ENCODE measurements at regions not wholly inside any gene's neighbourhood (a gene's known extent, or its start where the extent isn't known, plus 50 kb on each side); places are given as distances from the start of the nearest gene placed in this dataset.
"Not testable (repeated sequence)": the region's sequence is repeated elsewhere in the genome, so short reads cannot be mapped to it uniquely, and the experiment has no call there.

DNA sequence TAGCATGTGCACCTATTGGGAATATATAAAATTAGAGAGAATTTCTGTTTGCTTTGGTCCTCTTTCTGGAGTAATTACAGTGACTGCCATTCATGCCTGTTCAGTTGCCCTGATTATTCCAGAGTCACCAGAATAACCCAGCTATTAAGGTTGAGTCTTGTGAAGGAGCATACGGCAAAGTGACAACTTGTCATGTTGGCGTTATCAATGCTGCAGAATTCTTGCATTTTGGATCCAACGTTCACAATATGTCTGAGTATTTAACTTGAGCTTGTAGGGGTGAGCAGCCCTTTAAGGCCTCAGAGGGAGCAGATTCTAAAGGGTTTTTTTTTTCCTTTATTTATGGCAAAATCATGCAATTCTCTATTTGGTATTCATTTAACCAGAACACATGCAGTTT, 419.4 kb upstream of the MGMT start:
- DNase-seq (ENCODE audit: low read depth in 1 of 2, low spot score in 1 of 2) = no peak

DNA sequence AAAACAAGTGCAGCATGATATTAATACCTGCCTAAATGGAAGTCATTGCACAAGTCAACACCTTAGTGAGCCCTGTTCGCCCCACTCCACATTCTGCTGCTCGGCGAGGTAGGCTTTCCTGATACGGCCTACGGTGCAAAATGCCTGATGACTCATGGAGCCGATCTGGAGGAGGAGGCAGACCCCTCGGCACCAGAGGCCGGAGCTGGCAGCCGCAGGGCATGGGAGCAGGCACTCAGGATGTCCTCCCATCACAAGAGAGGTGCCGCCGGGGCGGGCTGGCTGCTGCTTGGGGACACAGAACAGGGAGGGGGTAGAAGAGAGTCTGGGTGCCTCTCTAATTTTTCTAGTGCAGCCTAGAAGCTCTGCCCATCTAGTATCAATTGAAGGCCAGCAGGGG, 418.5 kb upstream of the MGMT start:
- no peak for DNase-seq (ENCODE audit: low read depth in 1 of 2, low spot score in 1 of 2)

DNA sequence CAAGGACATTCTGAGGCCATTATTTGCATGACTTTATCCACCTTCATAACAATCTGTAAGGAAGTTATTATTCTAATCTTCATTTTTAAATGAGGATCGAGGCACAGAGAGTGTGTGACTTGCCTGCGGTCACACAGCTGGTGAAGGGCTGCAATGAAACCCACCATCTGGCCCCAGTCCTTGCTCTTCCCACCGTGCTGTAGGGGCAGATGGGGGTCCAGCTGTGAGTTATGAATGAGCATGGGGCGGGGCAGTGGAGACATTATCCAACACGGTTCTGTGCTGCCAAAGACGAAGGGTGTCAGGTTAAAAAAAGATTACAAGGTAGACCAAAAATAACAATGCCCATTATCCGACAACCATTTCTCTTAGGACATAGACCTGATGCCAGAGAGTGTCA, 417.5 kb upstream of the MGMT start:
- no peak for DNase-seq (ENCODE audit: low read depth in 1 of 2, low spot score in 1 of 2)

DNA sequence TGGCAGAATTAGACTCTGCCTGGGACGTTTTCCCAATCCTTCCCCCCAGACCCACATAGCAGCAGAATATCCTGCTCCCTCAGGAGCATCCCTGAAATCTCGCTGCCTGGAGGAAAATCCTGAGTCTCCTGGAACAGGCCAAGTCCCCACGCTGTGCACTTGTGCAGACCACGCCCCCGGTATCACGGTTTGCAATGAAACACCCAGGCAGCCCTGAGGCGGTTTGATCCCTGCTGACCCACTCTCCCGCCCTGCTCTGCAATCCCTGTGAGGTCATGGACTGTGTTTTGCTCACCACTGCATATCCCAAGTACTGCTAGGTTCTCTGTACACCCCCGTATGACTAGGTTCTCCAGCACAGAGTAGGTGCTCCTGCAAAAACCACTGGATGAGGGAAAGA, 411.8 kb upstream of the MGMT start:
- DNase-seq (ENCODE audit: low read depth in 1 of 2, low spot score in 1 of 2) = no peak

DNA sequence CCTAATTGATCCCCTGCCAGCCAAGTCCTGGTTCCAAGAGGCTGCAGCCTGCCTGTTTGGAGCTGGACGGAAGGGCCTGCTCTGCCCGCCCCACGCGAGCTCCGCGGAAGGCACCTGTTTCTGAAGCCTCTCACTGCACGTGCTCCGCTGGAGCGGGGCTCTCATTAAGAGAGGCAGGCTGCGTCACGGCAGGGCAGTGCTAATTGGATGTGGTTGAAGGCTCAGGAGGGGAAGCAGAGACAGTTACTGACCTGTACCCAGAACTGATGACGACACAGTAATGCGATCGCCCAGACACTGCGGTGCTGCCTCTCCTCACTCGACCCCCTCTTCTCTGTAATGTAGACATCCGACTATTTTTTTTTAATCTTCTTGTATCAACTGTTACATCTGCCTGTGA, 411.1 kb upstream of the MGMT start:
- DNase-seq (ENCODE audit: low read depth in 1 of 2, low spot score in 1 of 2) = no peak

DNA sequence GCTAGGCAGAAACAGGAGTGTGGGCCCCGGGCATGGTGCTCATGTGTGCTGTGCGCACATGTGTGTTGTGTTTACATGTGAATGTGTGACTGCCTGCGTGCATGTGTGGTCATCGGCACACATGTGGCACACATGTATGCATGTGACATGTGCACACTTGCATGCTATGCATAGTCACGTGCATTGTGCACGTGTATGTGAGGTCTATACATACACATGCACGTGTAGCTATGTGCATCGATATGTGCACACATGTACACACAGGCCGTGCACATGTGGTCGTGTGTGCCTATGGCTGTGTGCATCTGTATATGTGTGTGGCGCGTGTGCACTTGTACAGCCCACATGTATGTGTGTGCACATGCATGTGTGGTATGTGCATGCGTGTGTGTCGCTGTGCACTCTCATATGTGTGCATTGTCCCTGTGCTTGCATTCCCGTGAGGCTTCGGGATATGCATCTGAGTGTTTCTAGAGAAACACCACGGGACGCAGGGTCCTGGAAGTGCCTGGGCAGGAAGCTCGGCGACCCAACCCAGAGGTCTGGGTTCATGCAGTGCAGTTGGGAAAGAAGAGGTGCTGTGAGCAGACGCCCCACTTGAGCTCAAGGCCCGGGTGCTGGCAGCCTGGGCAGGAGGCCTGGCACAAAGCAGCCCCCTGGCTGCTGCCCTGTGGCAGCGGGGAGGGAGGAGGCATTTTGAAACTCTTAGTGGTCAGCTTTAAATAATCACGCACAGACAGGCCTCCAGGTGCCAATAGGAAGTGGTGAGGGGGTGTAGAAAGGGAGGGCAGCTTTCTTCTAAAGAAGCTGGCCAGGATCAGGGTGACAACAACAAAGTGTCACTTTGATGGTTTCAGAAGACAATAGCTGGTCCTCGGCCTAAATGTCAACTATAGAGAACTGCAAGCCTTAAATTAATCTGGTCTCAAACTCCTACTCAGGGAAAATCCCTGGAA, 410.0 kb upstream of the MGMT start:
- no peak for DNase-seq (ENCODE audit: low read depth in 1 of 2, low spot score in 1 of 2)

DNA sequence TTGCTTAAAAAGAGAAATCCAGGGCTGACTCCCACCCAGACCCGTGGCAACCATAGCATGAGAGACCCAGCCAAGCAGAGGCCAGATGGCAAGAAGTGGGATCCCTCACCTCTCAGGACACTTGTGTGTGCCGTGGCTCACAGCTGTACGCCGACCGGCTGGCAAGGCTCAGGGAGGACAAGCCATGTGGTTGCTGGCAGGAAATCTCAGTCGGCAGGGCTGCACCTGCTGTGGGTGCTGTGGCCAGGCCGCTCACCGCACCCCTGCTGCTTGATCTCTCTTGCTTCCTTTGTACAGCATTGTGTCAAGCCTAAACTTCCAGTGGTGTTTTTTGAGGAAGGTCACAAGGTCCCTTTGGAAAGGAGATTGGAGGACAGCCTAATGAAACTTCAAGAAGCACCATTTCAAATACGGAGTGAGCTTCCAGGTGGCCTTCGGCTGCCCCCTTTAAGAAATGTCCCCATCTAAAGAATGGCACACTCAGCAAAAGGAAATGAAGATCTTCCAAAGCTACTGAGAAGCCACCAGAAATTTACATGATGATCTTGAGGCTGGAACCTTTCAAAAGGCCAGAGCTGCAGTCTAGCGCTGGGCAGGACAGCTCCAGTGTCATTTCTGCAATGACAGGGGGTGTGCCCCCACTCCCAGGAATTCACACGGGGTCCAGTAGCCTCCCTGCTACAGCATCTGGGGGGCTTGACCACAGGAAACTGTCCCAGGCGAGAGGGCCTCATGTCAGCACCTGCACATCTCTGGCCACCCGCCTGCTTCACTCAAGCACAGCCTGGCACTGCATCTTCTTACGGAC, 409.0 kb upstream of the MGMT start:
- no peak for DNase-seq (ENCODE audit: low read depth in 1 of 2, low spot score in 1 of 2)

DNA sequence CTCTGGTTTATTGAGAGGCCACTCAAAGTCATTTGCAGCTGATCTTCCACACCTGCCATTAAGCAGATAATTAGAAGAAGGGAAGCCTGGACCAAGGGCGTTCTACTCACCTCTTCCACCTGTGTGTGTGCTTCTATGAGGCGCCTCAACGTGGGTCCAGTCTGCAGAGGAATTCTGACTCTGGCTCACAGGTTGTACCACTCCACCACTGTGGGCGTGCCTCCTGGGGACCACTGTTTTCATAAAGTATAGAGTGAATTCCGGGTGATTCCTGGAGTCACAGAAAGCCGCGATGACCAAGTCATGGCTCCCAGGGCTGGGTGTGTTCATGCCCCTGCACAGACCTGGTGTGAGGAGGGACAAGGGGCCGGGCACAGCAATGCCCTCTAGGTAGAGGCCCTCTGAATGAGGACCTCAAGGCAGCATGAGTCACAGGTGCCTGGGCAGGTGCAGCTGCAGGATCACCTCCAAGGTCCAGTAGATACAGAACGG, 408.3 kb upstream of the MGMT start:
- DNase-seq (ENCODE audit: low read depth in 1 of 2, low spot score in 1 of 2) = no peak

DNA sequence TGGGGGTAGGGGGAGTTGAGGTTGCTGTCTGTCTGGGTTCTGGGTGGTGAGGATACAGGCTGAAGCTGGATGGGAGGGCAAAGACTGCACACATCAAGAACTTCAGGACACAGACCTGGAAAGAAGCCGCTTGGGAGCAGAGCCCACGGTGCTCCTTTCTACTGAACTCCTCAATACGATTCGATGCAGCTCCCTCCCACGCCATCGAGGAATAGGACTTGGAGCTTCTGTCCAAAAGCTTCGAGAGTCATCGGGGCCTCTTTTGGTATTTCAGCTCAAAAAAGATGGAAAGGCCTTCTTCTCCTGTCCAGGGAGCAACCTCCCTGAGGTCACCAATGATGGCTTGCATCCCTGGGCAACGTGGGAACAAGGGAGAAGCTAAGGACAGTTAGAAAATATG, 407.1 kb upstream of the MGMT start:
- no peak for DNase-seq (ENCODE audit: low read depth in 1 of 2, low spot score in 1 of 2)

DNA sequence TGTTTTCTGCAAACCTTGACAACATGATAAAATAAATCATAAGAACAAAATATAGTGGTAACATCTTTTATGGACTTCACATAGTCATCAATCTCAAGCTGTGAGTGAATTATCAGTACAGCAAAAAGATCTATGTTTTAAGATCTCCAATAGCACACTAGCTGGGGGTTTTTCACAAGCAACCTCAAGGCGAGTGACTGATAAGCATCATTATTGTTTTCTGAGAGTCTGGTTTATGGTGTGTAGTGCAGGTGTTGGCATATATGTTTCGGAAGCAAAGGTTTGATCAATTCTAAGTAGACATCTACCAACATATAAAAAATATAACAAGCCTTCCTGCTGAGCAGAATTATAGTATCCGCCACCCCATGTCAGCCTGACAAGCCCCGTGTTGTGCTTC, 403.8 kb upstream of the MGMT start:
- DNase-seq (ENCODE audit: low read depth in 1 of 2, low spot score in 1 of 2) = no peak

DNA sequence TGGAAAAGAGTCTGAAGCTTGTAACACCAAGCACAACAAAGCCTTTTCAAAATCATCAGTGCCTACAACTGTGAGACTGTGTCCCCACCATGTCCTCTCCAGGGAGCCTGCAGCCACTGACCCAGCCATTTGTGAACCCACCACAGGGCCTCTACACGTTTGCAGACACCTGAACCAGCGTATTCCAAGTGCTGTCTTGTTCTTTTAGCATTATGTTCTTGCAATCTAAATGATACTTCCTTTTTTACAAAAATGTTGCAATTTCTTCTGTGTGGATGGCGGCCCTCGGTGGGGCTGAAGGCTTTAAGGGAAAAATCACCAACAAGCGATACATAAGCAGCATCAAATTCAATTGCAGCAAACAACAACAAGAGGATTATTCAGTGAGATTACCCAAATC, 403.2 kb upstream of the MGMT start:
- DNase-seq (ENCODE audit: low read depth in 1 of 2, low spot score in 1 of 2) = no peak

DNA sequence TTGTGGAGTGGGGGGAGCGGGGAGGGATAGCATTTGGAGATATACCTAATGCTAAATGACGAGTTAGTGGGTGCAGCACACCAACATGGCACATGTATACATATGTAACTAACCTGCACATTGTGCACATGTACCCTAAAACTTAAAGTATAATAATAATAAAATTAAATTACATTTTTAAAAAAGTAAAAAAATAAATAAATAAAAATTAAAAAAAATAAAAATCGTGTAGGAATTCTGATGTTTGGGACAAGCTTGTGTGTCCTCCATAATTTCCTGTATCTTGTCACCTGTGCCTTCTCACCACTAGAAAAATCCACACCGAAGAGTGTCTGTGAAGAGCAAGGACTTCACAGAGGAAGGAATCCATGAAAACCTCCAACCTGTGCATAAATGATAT, 400.5 kb upstream of the MGMT start:
- not testable (repeated sequence) for DNase-seq (ENCODE audit: low read depth in 1 of 2, low spot score in 1 of 2)

DNA sequence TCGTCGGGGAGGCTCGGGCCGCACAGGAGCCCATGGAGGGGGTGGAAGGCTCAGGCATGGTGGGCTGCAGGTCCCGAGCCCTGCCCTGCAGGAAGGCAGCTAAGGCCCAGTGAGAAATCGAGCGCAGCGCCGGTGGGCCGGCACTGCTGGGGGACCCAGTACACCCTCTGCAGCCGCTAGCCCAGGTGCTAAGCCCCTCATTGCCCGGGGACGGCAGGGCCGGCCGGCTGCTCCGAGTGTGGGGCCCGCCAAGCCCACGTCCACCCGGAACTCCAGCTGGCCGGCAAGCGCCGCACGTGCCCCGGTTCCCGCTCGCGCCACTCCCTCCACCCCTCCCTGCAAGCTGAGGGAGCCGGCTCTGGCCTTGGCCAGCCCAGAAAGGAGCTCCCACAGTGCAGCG, 395.6 kb upstream of the MGMT start:
- not testable (repeated sequence) for DNase-seq (ENCODE audit: low read depth in 1 of 2, low spot score in 1 of 2)

DNA sequence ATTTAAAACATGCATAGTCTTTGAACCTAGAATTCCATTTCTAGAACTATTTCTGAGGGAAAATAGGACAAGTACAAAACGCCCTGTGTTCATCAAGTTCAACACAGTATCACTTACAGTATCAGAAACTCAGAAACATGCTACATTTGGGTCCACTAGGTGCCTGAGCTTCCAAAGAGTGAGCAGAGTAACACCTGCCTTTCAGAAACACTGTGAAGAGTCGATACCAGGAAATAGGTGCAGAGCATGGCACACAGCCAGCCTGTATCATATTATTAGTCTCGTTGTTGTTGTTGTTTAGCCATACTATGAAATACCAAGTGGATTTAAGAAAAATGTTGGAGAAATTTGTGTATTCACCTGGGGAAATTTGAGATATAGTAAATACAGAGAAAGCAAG, 392.1 kb upstream of the MGMT start:
- DNase-seq (ENCODE audit: low read depth in 1 of 2, low spot score in 1 of 2) = no peak

DNA sequence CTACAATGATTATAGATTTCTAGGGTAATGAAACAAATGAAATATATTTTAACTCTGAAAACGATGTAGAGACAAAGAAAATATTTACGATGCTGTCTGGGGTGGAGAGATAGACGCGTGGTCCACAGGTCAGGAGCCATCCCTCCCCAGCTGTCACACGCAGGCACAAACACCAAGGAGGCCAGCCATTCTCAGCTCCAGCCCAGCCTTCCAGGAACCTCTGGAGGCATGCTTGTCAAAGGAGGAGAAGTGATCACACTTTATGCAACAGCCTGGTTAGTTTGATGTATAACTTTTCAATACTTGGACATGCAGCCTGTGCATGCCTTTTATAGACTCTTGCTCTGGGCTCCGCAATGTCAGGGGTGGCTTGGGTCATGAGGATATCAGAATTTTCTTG, 391.5 kb upstream of the MGMT start:
- no peak for DNase-seq (ENCODE audit: low read depth in 1 of 2, low spot score in 1 of 2)

DNA sequence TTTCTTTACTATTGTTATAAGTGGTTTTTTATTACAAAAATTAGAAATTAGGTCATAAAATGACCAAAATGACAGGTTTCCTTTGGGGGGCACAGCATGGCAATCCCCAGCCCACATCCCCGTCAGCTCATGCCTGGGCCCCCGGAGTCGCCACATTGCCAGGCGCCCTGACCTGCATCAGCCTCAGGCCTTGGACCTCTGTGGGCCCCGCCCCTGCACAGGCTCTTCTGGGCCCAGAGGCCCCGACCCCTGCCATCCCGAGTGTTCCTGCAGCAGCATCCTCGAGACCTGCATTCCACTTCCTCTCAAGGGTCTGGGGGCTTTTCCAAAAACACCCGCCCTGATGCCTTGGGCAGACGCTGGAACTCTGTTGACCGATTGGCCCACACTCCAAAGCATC, 391.1 kb upstream of the MGMT start:
- DNase-seq (ENCODE audit: low read depth in 1 of 2, low spot score in 1 of 2) = no peak

DNA sequence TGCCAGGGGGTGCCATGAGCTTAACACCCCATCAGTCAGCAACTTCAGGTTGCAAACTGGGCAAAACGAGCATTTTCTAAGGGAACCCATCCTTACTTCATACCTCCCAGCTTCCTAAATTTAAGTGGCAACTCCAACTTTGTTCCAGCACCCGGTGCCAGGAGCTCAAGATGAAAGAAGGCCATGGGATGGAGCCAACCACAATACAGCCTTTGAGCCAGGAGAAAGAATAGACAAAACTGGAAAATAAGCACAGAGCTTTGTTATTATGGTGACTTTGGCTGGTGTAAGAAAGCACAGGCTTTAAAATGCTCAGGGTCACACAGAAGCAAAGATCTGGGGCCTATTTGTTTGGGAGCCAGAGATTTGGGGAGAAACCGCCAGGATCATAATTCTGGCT, 388.7 kb upstream of the MGMT start:
- no peak for DNase-seq (ENCODE audit: low read depth in 1 of 2, low spot score in 1 of 2)

DNA sequence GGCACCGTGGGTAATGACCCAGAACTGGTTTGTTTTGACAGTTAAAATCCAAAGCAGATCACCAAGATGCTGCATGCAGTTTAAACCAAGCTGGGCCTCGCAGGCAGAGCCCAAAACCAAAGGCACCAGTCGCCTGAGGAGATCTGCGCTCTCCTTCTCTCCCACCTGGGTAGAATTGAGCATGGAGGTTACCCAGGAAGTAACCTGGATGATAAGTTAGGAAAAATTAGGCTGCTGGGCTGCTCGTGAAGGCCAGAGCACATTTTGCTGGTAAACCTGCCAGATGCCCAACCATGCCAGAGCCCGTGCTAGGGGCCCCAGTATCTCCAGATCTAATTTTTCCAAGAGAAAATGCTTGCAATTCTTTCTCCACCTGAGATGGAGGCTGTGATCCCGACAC, 388.3 kb upstream of the MGMT start:
- DNase-seq (ENCODE audit: low read depth in 1 of 2, low spot score in 1 of 2) = no peak

DNA sequence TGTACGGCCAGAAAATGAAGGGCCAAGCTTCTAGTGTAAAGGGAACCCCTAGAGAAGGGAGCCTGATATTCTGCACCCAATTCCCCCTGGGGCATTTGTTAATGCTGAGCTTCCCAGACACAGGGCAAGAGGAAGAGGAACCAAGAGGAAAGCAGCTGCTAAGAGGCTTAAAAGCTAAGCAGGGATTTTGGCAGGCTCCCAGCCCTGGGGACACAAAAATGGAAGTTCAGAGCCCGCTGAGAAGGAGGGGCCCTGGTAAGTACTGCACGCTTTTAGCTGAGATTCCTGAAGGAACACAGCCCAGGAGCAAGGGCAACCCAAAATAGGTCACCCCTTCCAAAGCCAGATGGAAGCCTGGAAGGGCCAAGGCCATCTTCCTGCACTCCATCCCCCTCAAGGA, 387.3 kb upstream of the MGMT start:
- DNase-seq (ENCODE audit: low read depth in 1 of 2, low spot score in 1 of 2) = no peak

DNA sequence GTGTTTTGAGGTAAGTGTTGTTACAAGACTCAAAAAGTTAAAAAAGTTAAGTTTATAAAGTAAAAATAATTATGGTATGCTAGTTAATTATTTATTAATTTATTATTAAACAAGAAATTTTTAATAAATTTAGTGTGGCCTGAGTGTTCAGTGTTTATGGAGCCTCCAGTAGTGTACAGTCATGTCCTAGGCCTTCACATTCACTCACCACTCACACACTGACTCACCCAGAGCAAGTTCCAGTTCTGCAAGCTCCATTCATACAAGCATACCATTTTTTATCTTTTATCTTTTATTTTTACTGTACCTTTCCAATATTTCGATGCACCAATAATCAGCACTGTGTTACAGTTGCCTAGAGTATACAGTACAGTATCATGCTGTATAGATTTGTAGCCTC, 381.2 kb upstream of the MGMT start:
- no peak for DNase-seq (ENCODE audit: low read depth in 1 of 2, low spot score in 1 of 2)

DNA sequence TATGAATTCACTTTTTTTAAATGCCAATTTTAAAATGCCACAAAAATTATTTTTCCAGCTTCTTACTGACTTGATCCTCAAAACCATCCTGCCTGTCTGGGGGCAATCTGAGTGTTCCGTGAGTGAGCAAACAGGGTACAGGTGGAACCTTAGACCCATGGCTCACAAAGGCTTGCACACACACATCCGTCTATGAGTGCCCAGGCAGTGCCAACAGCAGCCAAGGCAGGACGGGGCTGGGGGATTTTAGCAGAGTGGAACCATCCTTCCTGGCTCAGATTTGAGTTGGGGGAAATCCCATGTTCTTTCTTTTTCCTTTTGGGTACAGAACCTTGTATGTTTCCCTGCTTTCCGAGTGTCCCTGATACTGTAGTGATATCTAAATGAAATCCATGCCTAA, 377.7 kb upstream of the MGMT start:
- no peak for DNase-seq (ENCODE audit: low read depth in 1 of 2, low spot score in 1 of 2)

DNA sequence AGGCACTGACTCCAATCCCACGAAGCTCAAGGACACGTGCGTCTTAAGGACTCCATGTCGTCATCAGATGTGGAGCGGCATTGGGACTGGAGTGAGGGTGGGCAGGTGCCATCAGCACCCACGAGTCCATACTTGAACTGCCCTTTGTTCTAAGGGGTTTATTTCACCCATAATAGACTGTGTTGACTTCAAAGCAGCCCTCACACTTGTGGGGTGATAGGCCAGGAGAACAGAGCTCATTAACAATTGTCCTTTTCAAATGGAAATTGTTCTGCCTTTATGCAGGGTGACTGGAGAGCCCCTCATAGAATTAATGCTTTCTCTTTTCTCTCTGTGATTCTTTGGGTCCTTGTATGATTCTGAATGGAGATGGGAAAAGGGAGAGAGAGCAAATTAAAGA, 376.9 kb upstream of the MGMT start:
- no peak for DNase-seq (ENCODE audit: low read depth in 1 of 2, low spot score in 1 of 2)
